Panc1 (cell line): ENCODE measurements at regions not wholly inside any gene's neighbourhood (a gene's known extent, or its start where the extent isn't known, plus 50 kb on each side); places are given as distances from the start of the nearest gene placed in this dataset.

Experiments
- ATAC-seq: fragments of 200-7000 bp; cut with Tn5 transposase; 2 replicates; pipeline ENCODE4 v1.9.1; 2020; ENCODE audit warnings: mild to moderate bottlenecking, moderate library complexity
- BruUV-seq: library from RNA; stranded (reverse); fragments of 400-500 nt; replicated peaks from 2 replicates; lab custom pipeline; 2021; lab: Mats Ljungman, UMichigan
- CTCF ChIA-PET: fragments of 300-600 bp; sonication (Branson Sonifier 250); formaldehyde crosslinking; loops from one replicate; lab custom pipeline; 2022; ENCODE audit warnings: antibody characterized with exemption; lab: Charles Lee
- POLR2A ChIA-PET: fragments of 300-600 bp; sonication (Branson Sonifier 250); formaldehyde crosslinking; loops from one replicate; lab custom pipeline; 2022; ENCODE audit warnings: antibody characterized with exemption; lab: Charles Lee
- DNase-seq: peaks from one replicate; pipeline ENCODE4 v3.0.0-alpha.2; 2010; ENCODE audit warnings: low read depth, low spot score
- H3K27ac ChIP-seq: 2 replicates; pipeline ENCODE4 v1.5.1; 2011; ENCODE audit warnings: mild to moderate bottlenecking, low read length, inconsistent platforms
- H3K27me3 ChIP-seq: fragments of 200-500 bp; sonication (Bioruptor generic); 2 replicates; pipeline ENCODE4 v1.6.0; 2014; ENCODE audit warnings: low read length, inconsistent platforms; ENCODE audit not compliant: control insufficient read depth, insufficient read depth
- H3K36me3 ChIP-seq: fragments of 200-500 bp; sonication (Bioruptor generic); 2 replicates; pipeline ENCODE4 v1.5.1; 2014; ENCODE audit warnings: inconsistent platforms, mild to moderate bottlenecking, low read length, moderate library complexity; ENCODE audit not compliant: control insufficient read depth, insufficient read depth
- H3K4me1 ChIP-seq: 2 replicates; pipeline ENCODE4 v1.5.1; 2011; ENCODE audit warnings: inconsistent platforms, mild to moderate bottlenecking, low read length, moderate library complexity; ENCODE audit not compliant: control insufficient read depth, insufficient read depth
- H3K4me3 ChIP-seq, 2 experiments: 2 replicates each; pipeline ENCODE4 v1.5.1; 2011 to 2012; ENCODE audit warnings: low read depth in 2 of 2, low read length in 2 of 2, mild to moderate bottlenecking in 2 of 2, inconsistent platforms in 1 of 2, moderate library complexity in 1 of 2
- H3K9me3 ChIP-seq: fragments of 200-500 bp; sonication (Bioruptor generic); 2 replicates; pipeline ENCODE4 v1.5.1; 2014; ENCODE audit warnings: low read depth, mild to moderate bottlenecking, inconsistent platforms, low read length, moderate library complexity; ENCODE audit not compliant: control insufficient read depth, insufficient read depth
- CTCF ChIP-seq: fragments of 450-650 bp; IDR thresholded peaks from 2 replicates; pipeline ENCODE4 v1.5.1; 2017; ENCODE audit warnings: mild to moderate bottlenecking
- POLR2AphosphoS5 ChIP-seq: IDR thresholded peaks from 2 replicates; pipeline ENCODE4 v1.6.1; 2012; ENCODE audit warnings: mild to moderate bottlenecking, low read depth, low read length, moderate library complexity
- SIN3A ChIP-seq: IDR thresholded peaks from 2 replicates; pipeline ENCODE4 v1.6.1; 2012; ENCODE audit warnings: low read depth, mild to moderate bottlenecking, low read length, moderate library complexity, borderline replicate concordance; ENCODE audit not compliant: insufficient read depth
- TCF7L2 ChIP-seq: IDR thresholded peaks from 2 replicates; pipeline ENCODE4 v1.6.1; 2011; ENCODE audit warnings: mild to moderate bottlenecking, low read depth, low read length, inconsistent platforms
- in situ Hi-C: cut with HindIII; loops from 2 replicates; pipeline ENCODE4 v1.10.0; 2016; ENCODE audit warnings: low sequenced_read_pairs, low pct_unique_long_range_greater_than_20kb
- intact Hi-C: fragments of 100-400 bp; cut with micrococcal nuclease; formaldehyde crosslinking; loops from one replicate; pipeline ENCODE4 v1.10.0; 2022; ENCODE audit not compliant: unreplicated experiment
- TF ChIP-seq, protein P1 (sequence below), 2 experiments: IDR thresholded peaks; 2 replicates each; pipeline ENCODE4 v1.6.1; 2011 to 2012; ENCODE audit warnings: low read depth in 2 of 2, control low read depth in 1 of 2, low read length in 1 of 2, mild to moderate bottlenecking in 1 of 2, moderate library complexity in 1 of 2; ENCODE audit not compliant: insufficient read depth in 1 of 2

GRCh38 chr2:117603567-117603966 lies 210.9 kb upstream of the DDX18 start:
- no peak overlapping the region for H3K4me3 ChIP-seq
- no peaks in the 10 kb centered on the region for H3K27me3 ChIP-seq
- H3K27ac ChIP-seq: no peak overlapping the region
- DNase-seq (no peak), ATAC-seq (no peak)
- POLR2A ChIA-PET: no interaction called here
- no peaks in the 10 kb centered on the region for H3K36me3 ChIP-seq
- CTCF ChIA-PET: no interaction called here
- in situ Hi-C loops: no loop called here
- no TSS peak for BruUV-seq
- intact Hi-C loops: no loop called here
- TF ChIP-seq CTCF: no peak
- TF ChIP-seq TCF7L2: no peak
- TF ChIP-seq POLR2AphosphoS5: no peak
- TF ChIP-seq, protein P1, sequence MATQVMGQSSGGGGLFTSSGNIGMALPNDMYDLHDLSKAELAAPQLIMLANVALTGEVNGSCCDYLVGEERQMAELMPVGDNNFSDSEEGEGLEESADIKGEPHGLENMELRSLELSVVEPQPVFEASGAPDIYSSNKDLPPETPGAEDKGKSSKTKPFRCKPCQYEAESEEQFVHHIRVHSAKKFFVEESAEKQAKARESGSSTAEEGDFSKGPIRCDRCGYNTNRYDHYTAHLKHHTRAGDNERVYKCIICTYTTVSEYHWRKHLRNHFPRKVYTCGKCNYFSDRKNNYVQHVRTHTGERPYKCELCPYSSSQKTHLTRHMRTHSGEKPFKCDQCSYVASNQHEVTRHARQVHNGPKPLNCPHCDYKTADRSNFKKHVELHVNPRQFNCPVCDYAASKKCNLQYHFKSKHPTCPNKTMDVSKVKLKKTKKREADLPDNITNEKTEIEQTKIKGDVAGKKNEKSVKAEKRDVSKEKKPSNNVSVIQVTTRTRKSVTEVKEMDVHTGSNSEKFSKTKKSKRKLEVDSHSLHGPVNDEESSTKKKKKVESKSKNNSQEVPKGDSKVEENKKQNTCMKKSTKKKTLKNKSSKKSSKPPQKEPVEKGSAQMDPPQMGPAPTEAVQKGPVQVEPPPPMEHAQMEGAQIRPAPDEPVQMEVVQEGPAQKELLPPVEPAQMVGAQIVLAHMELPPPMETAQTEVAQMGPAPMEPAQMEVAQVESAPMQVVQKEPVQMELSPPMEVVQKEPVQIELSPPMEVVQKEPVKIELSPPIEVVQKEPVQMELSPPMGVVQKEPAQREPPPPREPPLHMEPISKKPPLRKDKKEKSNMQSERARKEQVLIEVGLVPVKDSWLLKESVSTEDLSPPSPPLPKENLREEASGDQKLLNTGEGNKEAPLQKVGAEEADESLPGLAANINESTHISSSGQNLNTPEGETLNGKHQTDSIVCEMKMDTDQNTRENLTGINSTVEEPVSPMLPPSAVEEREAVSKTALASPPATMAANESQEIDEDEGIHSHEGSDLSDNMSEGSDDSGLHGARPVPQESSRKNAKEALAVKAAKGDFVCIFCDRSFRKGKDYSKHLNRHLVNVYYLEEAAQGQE (IDR thresholded peaks at IDR 0.05; ENCODE audit: insufficient read depth in 1 of 2, low read depth in 2 of 2, low read length in 1 of 2): no peak
- TF ChIP-seq SIN3A: no peak
- no peaks in the 10 kb centered on the region for H3K9me3 ChIP-seq
- no peaks in the 10 kb centered on the region for H3K4me1 ChIP-seq

DNA sequence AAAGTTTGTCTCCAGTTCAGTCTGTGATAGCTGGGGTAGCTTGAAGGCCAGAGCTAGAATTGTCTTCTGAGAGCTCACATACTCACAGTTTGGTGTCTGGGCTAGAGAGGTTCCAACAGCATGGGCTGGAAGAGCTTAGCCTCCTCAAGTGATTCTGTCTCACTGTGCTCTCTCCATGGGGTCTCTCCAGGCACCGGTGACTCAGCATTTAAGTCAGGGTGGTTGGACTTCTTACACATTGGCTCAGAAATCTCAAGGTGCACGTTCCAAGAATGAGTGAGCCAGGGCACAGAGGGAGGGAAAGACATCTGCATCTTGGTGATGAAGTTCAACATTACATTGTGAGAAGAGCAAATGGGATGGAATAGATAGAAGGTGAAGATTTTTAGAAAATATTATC lies 207.3 kb upstream of the DDX18 start:
- Histone ChIP-seq H3K4me1 (no peaks in the 10 kb centered on the region), H3K27me3 (no peaks in the 10 kb centered on the region), H3K9me3 (no peaks in the 10 kb centered on the region), H3K4me3 (no peak overlapping the region), H3K27ac (no peak overlapping the region), H3K36me3 (no peaks in the 10 kb centered on the region)
- ATAC-seq (no peak), DNase-seq (no peak)
- BruUV-seq: no TSS peak
- TF ChIP-seq, protein P1 (IDR thresholded peaks at IDR 0.05; ENCODE audit: insufficient read depth in 1 of 2, low read depth in 2 of 2, low read length in 1 of 2): no peak
- TF ChIP-seq SIN3A: no peak
- TF ChIP-seq TCF7L2: no peak
- TF ChIP-seq POLR2AphosphoS5: no peak
- TF ChIP-seq CTCF: no peak
- intact Hi-C loops: no loop called here
- ChIA-PET CTCF (no interaction called here), POLR2A (no interaction called here)
- in situ Hi-C loops: no loop called here
